Neutrophil (primary cell): ENCODE measurements at regions not wholly inside any gene's neighbourhood (a gene's known extent, or its start where the extent isn't known, plus 50 kb on each side); places are given as distances from the start of the nearest gene placed in this dataset.

Experiments used
- H3K27ac ChIP-seq: fragments of 200-600 bp; sonication (generic); 2 replicates; pipeline ENCODE4 v1.5.1; 2016; ENCODE audit warnings: mild to moderate bottlenecking, moderate library complexity
- H3K27me3 ChIP-seq: fragments of 200-600 bp; sonication (generic); 2 replicates; pipeline ENCODE4 v1.6.0; 2016; ENCODE audit warnings: mild to moderate bottlenecking
- H3K36me3 ChIP-seq: fragments of 200-600 bp; sonication (generic); 2 replicates; pipeline ENCODE4 v1.5.1; 2017
- H3K4me1 ChIP-seq, 2 experiments: fragments of 200-600 bp in 1 of 2; sonication (generic) in 1 of 2; 1 replicate in 1 of 2; 2 replicates in 1 of 2; pipeline versions ENCODE4 v1.5.1 to v1.6.1; 2013 to 2016; ENCODE audit warnings: low read depth in 1 of 2, low read length in 1 of 2, mild to moderate bottlenecking in 1 of 2, moderate library complexity in 1 of 2; ENCODE audit not compliant: control insufficient read depth in 1 of 2, insufficient read depth in 1 of 2
- H3K4me3 ChIP-seq, 2 experiments: fragments of 200-600 bp in 1 of 2; sonication (generic) in 1 of 2; 1 replicate in 1 of 2; 2 replicates in 1 of 2; pipeline ENCODE4 v1.5.1; 2013 to 2016; ENCODE audit warnings: low read depth in 1 of 2, low read length in 1 of 2, mild to moderate bottlenecking in 1 of 2, moderate library complexity in 1 of 2
- H3K9me3 ChIP-seq: fragments of 200-600 bp; sonication (generic); 2 replicates; pipeline ENCODE4 v1.5.1; 2016
- TF ChIP-seq, protein P1 (sequence below): fragments of 200-600 bp; sonication (generic); IDR thresholded peaks from 2 replicates; pipeline ENCODE4 v1.5.1; 2016; ENCODE audit warnings: antibody characterized with exemption

DNA sequence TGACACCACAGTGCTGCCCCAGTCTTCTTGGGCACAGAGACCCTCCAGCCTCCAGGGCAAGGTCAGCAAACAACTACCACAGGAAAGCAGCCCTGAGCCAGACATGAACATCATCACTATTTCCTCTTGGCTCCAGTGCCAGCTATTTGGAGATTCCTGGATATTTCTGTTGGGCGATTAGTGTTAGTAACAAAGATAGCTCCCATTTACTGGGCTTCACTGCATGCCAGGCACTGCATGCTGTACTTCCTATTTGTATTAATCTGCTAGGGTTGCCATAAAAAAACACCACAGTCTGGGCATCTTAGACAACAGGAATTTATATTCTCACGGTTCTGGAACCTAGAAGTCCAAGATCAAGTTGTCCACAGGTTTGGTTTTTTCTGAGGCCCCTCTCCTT is 255.1 kb upstream of the STT3B start:
- H3K4me3 ChIP-seq = no peak overlapping the region
- H3K9me3 ChIP-seq = no peaks in the 10 kb centered on the region
- TF ChIP-seq, protein P1, sequence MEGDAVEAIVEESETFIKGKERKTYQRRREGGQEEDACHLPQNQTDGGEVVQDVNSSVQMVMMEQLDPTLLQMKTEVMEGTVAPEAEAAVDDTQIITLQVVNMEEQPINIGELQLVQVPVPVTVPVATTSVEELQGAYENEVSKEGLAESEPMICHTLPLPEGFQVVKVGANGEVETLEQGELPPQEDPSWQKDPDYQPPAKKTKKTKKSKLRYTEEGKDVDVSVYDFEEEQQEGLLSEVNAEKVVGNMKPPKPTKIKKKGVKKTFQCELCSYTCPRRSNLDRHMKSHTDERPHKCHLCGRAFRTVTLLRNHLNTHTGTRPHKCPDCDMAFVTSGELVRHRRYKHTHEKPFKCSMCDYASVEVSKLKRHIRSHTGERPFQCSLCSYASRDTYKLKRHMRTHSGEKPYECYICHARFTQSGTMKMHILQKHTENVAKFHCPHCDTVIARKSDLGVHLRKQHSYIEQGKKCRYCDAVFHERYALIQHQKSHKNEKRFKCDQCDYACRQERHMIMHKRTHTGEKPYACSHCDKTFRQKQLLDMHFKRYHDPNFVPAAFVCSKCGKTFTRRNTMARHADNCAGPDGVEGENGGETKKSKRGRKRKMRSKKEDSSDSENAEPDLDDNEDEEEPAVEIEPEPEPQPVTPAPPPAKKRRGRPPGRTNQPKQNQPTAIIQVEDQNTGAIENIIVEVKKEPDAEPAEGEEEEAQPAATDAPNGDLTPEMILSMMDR = no peak
- H3K4me1 ChIP-seq = no peaks in the 10 kb centered on the region
- H3K27me3 ChIP-seq = no peaks in the 10 kb centered on the region
- no peaks in the 10 kb centered on the region for H3K36me3 ChIP-seq
- H3K27ac ChIP-seq = no peak overlapping the region

DNA sequence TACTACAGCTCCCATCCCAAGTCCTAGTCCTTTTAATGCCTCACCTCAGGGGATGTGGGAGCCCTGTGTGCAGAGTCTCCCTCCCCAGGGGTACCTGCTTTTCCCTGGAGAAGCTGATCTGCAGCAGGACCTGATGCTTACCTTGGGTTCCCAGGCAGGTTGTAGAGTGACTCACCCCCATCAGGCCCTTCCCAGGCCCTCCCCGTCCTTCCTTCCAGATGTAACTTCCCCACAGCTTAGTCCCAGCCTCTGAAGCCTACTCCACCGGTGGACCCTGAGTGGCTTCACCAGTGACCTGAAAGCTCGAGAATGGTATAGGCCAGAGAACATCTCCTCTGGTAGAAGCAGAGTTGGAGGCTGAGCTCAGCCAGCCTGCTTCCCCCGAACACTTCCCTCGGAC is 254.2 kb upstream of the STT3B start:
- Histone ChIP-seq H3K4me3 (no peak overlapping the region), H3K27me3 (no peaks in the 10 kb centered on the region), H3K27ac (no peak overlapping the region), H3K36me3 (no peaks in the 10 kb centered on the region), H3K9me3 (no peaks in the 10 kb centered on the region), H3K4me1 (no peaks in the 10 kb centered on the region)
- TF ChIP-seq, protein P1 = no peak

DNA sequence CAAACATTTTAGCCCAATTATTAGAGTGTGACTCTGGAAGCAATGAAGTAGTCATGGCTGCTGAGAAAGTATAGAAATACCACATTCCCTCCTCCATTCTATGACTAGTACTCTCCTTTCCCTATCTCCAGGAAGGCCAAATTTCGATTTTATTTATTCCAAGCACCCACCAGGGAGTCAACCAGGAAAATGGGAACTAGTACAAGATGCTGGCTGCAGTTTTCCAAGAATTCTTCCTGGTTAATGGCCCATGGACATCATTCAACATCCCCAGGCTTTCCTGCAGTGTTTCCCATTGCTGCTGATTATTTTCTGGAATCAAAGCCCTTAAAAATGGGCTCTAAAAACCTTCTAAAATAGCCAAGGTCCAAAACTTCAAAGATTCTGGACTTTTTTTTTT is 247.9 kb upstream of the STT3B start:
- TF ChIP-seq, protein P1 = no peak
- Histone ChIP-seq H3K4me3 (no peak overlapping the region), H3K9me3 (no peaks in the 10 kb centered on the region), H3K4me1 (no peaks in the 10 kb centered on the region), H3K36me3 (no peaks in the 10 kb centered on the region), H3K27me3 (no peaks in the 10 kb centered on the region), H3K27ac (no peak overlapping the region)

DNA sequence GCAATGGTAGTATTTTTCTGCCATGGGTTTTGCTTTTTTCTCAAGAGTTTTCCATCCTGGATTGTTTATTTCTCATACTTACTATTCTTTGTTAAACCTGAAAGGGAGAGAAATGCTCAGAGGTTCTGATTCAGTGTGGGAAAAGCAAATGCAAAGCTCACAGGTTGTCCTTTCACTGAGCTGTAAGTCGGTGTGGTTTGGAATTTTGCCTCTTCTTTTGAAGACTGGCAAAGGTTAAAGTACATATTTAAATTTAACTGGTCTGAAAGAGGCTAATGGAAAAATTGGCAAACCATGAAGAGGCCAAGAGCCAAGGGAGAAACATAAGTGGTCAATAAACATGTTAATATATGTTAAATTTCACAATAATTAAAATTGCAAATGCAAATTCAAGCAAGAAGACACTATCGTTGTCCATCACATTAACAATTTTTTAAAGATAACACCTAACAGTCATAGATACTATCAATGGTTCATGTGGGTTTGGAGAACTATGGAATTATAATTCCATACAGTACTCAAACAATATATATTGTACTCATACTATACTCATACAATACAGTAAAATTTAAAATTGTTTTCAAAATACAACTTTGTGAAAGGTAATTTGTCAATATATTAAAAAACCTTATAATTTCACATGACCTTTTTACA is 246.8 kb upstream of the STT3B start:
- no peaks in the 10 kb centered on the region for H3K27me3 ChIP-seq
- no peaks in the 10 kb centered on the region for H3K36me3 ChIP-seq
- H3K4me3 ChIP-seq = no peak overlapping the region
- H3K27ac ChIP-seq = no peak overlapping the region
- H3K4me1 ChIP-seq = no peaks in the 10 kb centered on the region
- TF ChIP-seq, protein P1 = no peak
- no peaks in the 10 kb centered on the region for H3K9me3 ChIP-seq

DNA sequence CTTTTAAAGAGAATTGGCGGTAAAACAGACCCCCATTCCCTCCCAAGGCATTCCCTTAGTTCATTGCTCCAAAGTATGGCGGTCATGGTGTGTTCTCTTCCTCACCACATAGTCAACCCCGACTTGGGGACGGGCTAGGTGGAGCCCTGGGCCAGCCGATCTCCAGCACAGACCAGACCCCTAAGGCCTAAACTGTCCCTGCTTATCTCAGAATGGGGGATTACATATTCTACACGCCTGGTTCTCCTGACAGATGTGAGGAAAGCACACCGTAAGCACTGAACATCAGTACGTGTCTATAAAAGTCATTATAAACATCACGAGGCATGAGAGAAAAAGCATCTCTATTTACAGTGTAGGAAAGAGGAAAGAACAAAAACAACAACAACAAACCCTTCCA is 244.5 kb upstream of the STT3B start:
- H3K4me3 ChIP-seq = no peak overlapping the region
- no peaks in the 10 kb centered on the region for H3K9me3 ChIP-seq
- no peaks in the 10 kb centered on the region for H3K27me3 ChIP-seq
- no peak overlapping the region for H3K27ac ChIP-seq
- no peaks in the 10 kb centered on the region for H3K36me3 ChIP-seq
- TF ChIP-seq, protein P1 = no peak
- H3K4me1 ChIP-seq = no peaks in the 10 kb centered on the region
